AG09319 (cell line): ENCODE measurements at regions not wholly inside any gene's neighbourhood (a gene's known extent, or its start where the extent isn't known, plus 50 kb on each side); places are given as distances from the start of the nearest gene placed in this dataset.
A peak's percentile ranks its signal among the peaks of the same experiment; 100 is the strongest.

Source experiments
- DNase-seq: peaks from one replicate; pipeline ENCODE4 v3.0.0-alpha.2; 2010; ENCODE audit warnings: low read depth; ENCODE audit errors: extremely low read depth
- CTCF ChIP-seq: IDR thresholded peaks from 2 replicates; pipeline ENCODE4 v1.5.1; 2011; ENCODE audit warnings: low read depth, mild to moderate bottlenecking, inconsistent platforms, low read length, moderate library complexity

- TF ChIP-seq CTCF, result no peak
- DNase-seq, result peak; percentile 42
These were observed 180.1 kb upstream of the APCDD1 start for GRCh38 chr18:10274301-10274700.

- DNase-seq, result no peak
- no peak for TF ChIP-seq CTCF
These were observed 178.9 kb upstream of the APCDD1 start for GRCh38 chr18:10275486-10275885.

- DNase-seq, result no peak
- no peak for TF ChIP-seq CTCF
These were observed 176.2 kb upstream of the APCDD1 start for GRCh38 chr18:10278265-10278664.

- no peak for DNase-seq
- no peak for TF ChIP-seq CTCF
These were observed 175.0 kb upstream of the APCDD1 start for GRCh38 chr18:10279471-10279870.

GRCh38 chr18:10279905-10280644 lies 174.4 kb upstream of the APCDD1 start:
- no peak for TF ChIP-seq CTCF
- no peak for DNase-seq

GRCh38 chr18:10284540-10285282 lies 169.7 kb upstream of the APCDD1 start:
- DNase-seq, result no peak
- TF ChIP-seq CTCF, result no peak

- DNase-seq, result no peak
- TF ChIP-seq CTCF, result no peak
These were observed 169.2 kb upstream of the APCDD1 start for GRCh38 chr18:10285283-10285640.
